Superior temporal gyrus (tissue), 1 donor: ENCODE measurements at regions not wholly inside any gene's neighbourhood (a gene's known extent, or its start where the extent isn't known, plus 50 kb on each side); places are given as distances from the start of the nearest gene placed in this dataset.

Experiments used
- DNase-seq: peaks from one replicate; pipeline ENCODE4 v3.0.0-alpha.2; 2016; ENCODE audit errors: extremely low spot score

GRCh38 chr22:27201741-27202140, 544.4 kb downstream of the MIAT start:
- DNase-seq = no peak

GRCh38 chr22:27203276-27203660, 545.9 kb downstream of the MIAT start:
- DNase-seq = no peak

GRCh38 chr22:27204280-27204679, 546.9 kb downstream of the MIAT start:
- DNase-seq = no peak

GRCh38 chr22:27204817-27205216, 547.4 kb downstream of the MIAT start:
- no peak for DNase-seq

GRCh38 chr22:27205492-27206373, 548.3 kb downstream of the MIAT start:
- no peak for DNase-seq

GRCh38 chr22:27206374-27207133, 549.2 kb downstream of the MIAT start:
- DNase-seq = no peak

- DNase-seq = no peak
Measured at GRCh38 chr22:27207266-27207665, 549.9 kb downstream of the MIAT start.

- DNase-seq = no peak
Measured at GRCh38 chr22:27207907-27208306, 550.5 kb downstream of the MIAT start.

- DNase-seq = no peak
Measured at GRCh38 chr22:27210111-27210730, 552.8 kb downstream of the MIAT start.

GRCh38 chr22:27212102-27212501, 554.7 kb downstream of the MIAT start:
- no peak for DNase-seq

GRCh38 chr22:27212617-27213177, 555.3 kb downstream of the MIAT start:
- no peak for DNase-seq

GRCh38 chr22:27213294-27213693, 555.9 kb downstream of the MIAT start:
- no peak for DNase-seq

- no peak for DNase-seq
Measured at GRCh38 chr22:27213766-27214581, 556.6 kb downstream of the MIAT start.

GRCh38 chr22:27214691-27215090, 557.3 kb downstream of the MIAT start:
- DNase-seq = no peak

GRCh38 chr22:27215871-27216270, 558.5 kb downstream of the MIAT start:
- no peak for DNase-seq

GRCh38 chr22:27216444-27216843, 559.1 kb downstream of the MIAT start:
- no peak for DNase-seq

- no peak for DNase-seq
Measured at GRCh38 chr22:27217154-27217553, 559.8 kb downstream of the MIAT start.

- no peak for DNase-seq
Measured at GRCh38 chr22:27218012-27218920, 560.9 kb downstream of the MIAT start.

- DNase-seq = no peak
Measured at GRCh38 chr22:27219036-27219435, 561.6 kb downstream of the MIAT start.

- peak; percentile 26 for DNase-seq
Measured at GRCh38 chr22:27220339-27220738, 563.0 kb downstream of the MIAT start.
